Renal cortical epithelial cell (primary cell): ENCODE measurements at regions not wholly inside any gene's neighbourhood (a gene's known extent, or its start where the extent isn't known, plus 50 kb on each side); places are given as distances from the start of the nearest gene placed in this dataset.

Source experiments
- DNase-seq: peaks from one replicate; pipeline ENCODE4 v3.0.0-alpha.2; 2011; ENCODE audit warnings: low read depth

GRCh38 chr20:16945619-16946018 is 197.5 kb downstream of the OTOR start:
- no peak for DNase-seq

- DNase-seq = no peak
These were observed 197.9 kb downstream of the OTOR start for GRCh38 chr20:16946097-16946496.

- no peak for DNase-seq
These were observed 199.3 kb downstream of the OTOR start for GRCh38 chr20:16947479-16947878.

- no peak for DNase-seq
These were observed 203.7 kb downstream of the OTOR start for GRCh38 chr20:16951876-16952275.

- DNase-seq = no peak
These were observed 204.8 kb downstream of the OTOR start for GRCh38 chr20:16952965-16953364.

GRCh38 chr20:16953858-16954257 is 205.7 kb downstream of the OTOR start:
- DNase-seq = no peak

GRCh38 chr20:16955462-16955861 is 207.3 kb downstream of the OTOR start:
- no peak for DNase-seq

- no peak for DNase-seq
These were observed 207.8 kb downstream of the OTOR start for GRCh38 chr20:16955971-16956370.

GRCh38 chr20:16965401-16965800 is 217.2 kb downstream of the OTOR start:
- DNase-seq = no peak

GRCh38 chr20:16966276-16966880 is 218.2 kb downstream of the OTOR start:
- peak; percentile 49 for DNase-seq

- DNase-seq = no peak
These were observed 219.9 kb downstream of the OTOR start for GRCh38 chr20:16968099-16968498.

- DNase-seq = no peak
These were observed 222.6 kb downstream of the OTOR start for GRCh38 chr20:16970776-16971175.

- no peak for DNase-seq
These were observed 226.1 kb downstream of the OTOR start for GRCh38 chr20:16974080-16974854.

GRCh38 chr20:16974855-16975162 is 226.7 kb downstream of the OTOR start:
- no peak for DNase-seq

GRCh38 chr20:16975682-16976081 is 227.5 kb downstream of the OTOR start:
- no peak for DNase-seq

GRCh38 chr20:16978497-16978896 is 230.3 kb downstream of the OTOR start:
- no peak for DNase-seq

- no peak for DNase-seq
These were observed 234.1 kb downstream of the OTOR start for GRCh38 chr20:16982091-16982726.

GRCh38 chr20:16984481-16984880 is 236.3 kb downstream of the OTOR start:
- no peak for DNase-seq

GRCh38 chr20:17003170-17003870 is 223.5 kb upstream of the PCSK2 start:
- DNase-seq = no peak

- DNase-seq = no peak
These were observed 216.7 kb upstream of the PCSK2 start for GRCh38 chr20:17010181-17010580.

- DNase-seq = no peak
These were observed 214.2 kb upstream of the PCSK2 start for GRCh38 chr20:17012546-17013226.

- no peak for DNase-seq
These were observed 212.6 kb upstream of the PCSK2 start for GRCh38 chr20:17014217-17014616.
